ENCODE measurements at regions not wholly inside any gene's neighbourhood (a gene's known extent, or its start where the extent isn't known, plus 50 kb on each side); places are given as distances from the start of the nearest gene placed in this dataset.

- no peak overlapping the region for H3K4me3 Mint-ChIP-seq
- no peaks in the 10 kb centered on the region for H3K4me1 ChIP-seq
- H3K9me3 ChIP-seq (ENCODE audit: low read depth): no peaks in the 10 kb centered on the region
- H3K36me3 ChIP-seq: no peaks in the 10 kb centered on the region
- H3F3A ChIP-seq (ENCODE audit: low read depth): no peaks in the 10 kb centered on the region
- TF ChIP-seq, protein P1, sequence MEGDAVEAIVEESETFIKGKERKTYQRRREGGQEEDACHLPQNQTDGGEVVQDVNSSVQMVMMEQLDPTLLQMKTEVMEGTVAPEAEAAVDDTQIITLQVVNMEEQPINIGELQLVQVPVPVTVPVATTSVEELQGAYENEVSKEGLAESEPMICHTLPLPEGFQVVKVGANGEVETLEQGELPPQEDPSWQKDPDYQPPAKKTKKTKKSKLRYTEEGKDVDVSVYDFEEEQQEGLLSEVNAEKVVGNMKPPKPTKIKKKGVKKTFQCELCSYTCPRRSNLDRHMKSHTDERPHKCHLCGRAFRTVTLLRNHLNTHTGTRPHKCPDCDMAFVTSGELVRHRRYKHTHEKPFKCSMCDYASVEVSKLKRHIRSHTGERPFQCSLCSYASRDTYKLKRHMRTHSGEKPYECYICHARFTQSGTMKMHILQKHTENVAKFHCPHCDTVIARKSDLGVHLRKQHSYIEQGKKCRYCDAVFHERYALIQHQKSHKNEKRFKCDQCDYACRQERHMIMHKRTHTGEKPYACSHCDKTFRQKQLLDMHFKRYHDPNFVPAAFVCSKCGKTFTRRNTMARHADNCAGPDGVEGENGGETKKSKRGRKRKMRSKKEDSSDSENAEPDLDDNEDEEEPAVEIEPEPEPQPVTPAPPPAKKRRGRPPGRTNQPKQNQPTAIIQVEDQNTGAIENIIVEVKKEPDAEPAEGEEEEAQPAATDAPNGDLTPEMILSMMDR (IDR thresholded peaks at IDR 0.05): no peak
- TF ChIP-seq EZH2 (IDR thresholded peaks at IDR 0.05) (no peak), EZH2phosphoT487 (IDR thresholded peaks at IDR 0.05) (no peak)
- DNase-seq (ENCODE audit: low spot score): no peak
- H3K27ac ChIP-seq: no peak overlapping the region
- H4K20me1 ChIP-seq (ENCODE audit: low read depth): no peaks in the 10 kb centered on the region
- H3K4me2 ChIP-seq: no peak overlapping the region
- peaks cover 4% of the 10 kb centered on the region for H3K9me3 Mint-ChIP-seq
- no peaks in the 10 kb centered on the region for H3K27me3 Mint-ChIP-seq (ENCODE audit: insufficient read depth, low read depth)
- no peak overlapping the region for H3K27ac Mint-ChIP-seq
- H3K4me1 Mint-ChIP-seq: no peaks in the 10 kb centered on the region
- H3K9ac ChIP-seq: no peak overlapping the region
- no peak overlapping the region for H3K4me3 ChIP-seq
- H3K79me2 ChIP-seq (ENCODE audit: low read depth): no peaks in the 10 kb centered on the region
- no peaks in the 10 kb centered on the region for H3K36me3 Mint-ChIP-seq
- H3K27me3 ChIP-seq: no peaks in the 10 kb centered on the region
- no peak overlapping the region for H2AFZ ChIP-seq (replicated peaks)
These were observed 208.6 kb upstream of the SAMSN1 start for GRCh38 chr21:14754682-14755081.

DNA sequence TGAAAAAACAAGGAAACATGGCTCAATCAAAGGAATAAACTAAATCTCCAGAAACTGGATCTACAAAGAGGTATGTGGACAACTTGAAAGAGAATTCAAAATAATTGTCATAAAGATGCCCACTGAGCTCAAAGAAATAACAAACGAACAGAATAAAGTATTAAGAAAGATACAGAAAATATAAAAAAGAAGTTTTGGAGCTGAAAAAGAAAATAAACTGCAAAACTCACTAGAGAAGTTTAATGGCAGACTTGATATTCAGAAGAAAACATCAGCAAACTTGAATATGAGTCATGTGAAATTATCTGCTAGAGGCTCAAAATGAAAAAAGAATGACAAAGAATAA is 208.1 kb upstream of the SAMSN1 start:
- H3K9me3 Mint-ChIP-seq: peaks cover 4% of the 10 kb centered on the region
- no peak overlapping the region for H3K4me3 Mint-ChIP-seq
- Histone ChIP-seq H3F3A (ENCODE audit: low read depth) (no peaks in the 10 kb centered on the region), H3K36me3 (no peaks in the 10 kb centered on the region), H3K4me3 (no peak overlapping the region), H3K4me1 (no peaks in the 10 kb centered on the region), H3K9me3 (ENCODE audit: low read depth) (no peaks in the 10 kb centered on the region), H4K20me1 (ENCODE audit: low read depth) (no peaks in the 10 kb centered on the region), H3K27me3 (no peaks in the 10 kb centered on the region), H3K4me2 (no peak overlapping the region), H3K27ac (no peak overlapping the region), H3K9ac (no peak overlapping the region), H2AFZ (replicated peaks) (no peak overlapping the region), H3K79me2 (ENCODE audit: low read depth) (no peaks in the 10 kb centered on the region)
- no peak for DNase-seq (ENCODE audit: low spot score)
- no peak overlapping the region for H3K27ac Mint-ChIP-seq
- H3K27me3 Mint-ChIP-seq (ENCODE audit: insufficient read depth, low read depth): no peaks in the 10 kb centered on the region
- no peaks in the 10 kb centered on the region for H3K4me1 Mint-ChIP-seq
- no peaks in the 10 kb centered on the region for H3K36me3 Mint-ChIP-seq
- TF ChIP-seq EZH2phosphoT487 (IDR thresholded peaks at IDR 0.05) (no peak), EZH2 (IDR thresholded peaks at IDR 0.05) (no peak)
- TF ChIP-seq, protein P1 (IDR thresholded peaks at IDR 0.05): no peak

DNA sequence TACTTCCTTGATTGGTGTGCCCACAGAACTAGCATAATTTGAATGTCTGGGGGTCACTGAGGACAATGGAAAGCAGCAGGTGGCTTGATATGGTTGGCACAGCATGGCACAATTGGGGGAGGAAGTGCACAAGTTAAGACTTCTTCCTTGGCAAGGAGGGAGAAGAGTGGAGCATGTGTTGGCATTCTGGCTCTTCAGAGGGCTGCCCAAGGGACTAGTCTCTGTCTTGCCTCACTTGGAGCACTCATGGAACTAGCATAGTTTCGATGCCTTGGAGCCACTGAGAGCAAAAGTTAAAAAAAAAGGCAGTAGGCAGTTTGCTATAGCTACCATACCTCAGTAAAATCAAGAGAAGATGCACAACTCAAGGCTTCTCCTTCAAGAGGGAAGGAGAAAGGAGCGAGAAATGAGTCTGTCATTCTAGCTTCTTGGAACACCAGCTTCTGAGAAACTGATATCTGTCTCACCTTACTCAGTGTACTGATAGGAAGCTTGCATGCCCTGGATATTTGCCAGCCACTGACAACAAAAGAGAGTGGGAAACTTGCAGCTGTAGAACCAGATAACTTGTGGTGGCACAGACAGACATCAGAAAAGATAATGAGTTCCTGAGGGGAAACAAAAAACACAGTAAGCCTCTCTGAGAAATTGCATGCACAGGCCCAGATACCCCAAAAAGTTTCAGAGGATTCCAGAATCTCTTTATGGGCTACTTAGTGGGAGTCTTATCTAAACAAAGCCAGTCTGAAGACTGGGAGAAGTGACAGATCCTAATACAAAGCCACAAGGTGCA is 207.5 kb upstream of the SAMSN1 start:
- no peaks in the 10 kb centered on the region for H3K79me2 ChIP-seq (ENCODE audit: low read depth)
- no peaks in the 10 kb centered on the region for H3F3A ChIP-seq (ENCODE audit: low read depth)
- no peak overlapping the region for H3K9ac ChIP-seq
- H3K27me3 ChIP-seq: no peaks in the 10 kb centered on the region
- H3K9me3 ChIP-seq (ENCODE audit: low read depth): no peaks in the 10 kb centered on the region
- DNase-seq (ENCODE audit: low spot score): no peak
- H3K36me3 Mint-ChIP-seq: no peaks in the 10 kb centered on the region
- H3K27ac Mint-ChIP-seq: no peak overlapping the region
- peaks cover 2% of the 10 kb centered on the region for H3K9me3 Mint-ChIP-seq
- no peak overlapping the region for H3K4me2 ChIP-seq
- no peak overlapping the region for H3K4me3 ChIP-seq
- no peak overlapping the region for H3K4me3 Mint-ChIP-seq
- H3K4me1 ChIP-seq: no peaks in the 10 kb centered on the region
- no peak overlapping the region for H3K27ac ChIP-seq
- H3K27me3 Mint-ChIP-seq (ENCODE audit: insufficient read depth, low read depth): no peaks in the 10 kb centered on the region
- no peaks in the 10 kb centered on the region for H3K36me3 ChIP-seq
- H4K20me1 ChIP-seq (ENCODE audit: low read depth): no peaks in the 10 kb centered on the region
- H3K4me1 Mint-ChIP-seq: no peaks in the 10 kb centered on the region
- TF ChIP-seq EZH2 (IDR thresholded peaks at IDR 0.05) (no peak), EZH2phosphoT487 (IDR thresholded peaks at IDR 0.05) (no peak)
- TF ChIP-seq, protein P1 (IDR thresholded peaks at IDR 0.05): no peak
- no peak overlapping the region for H2AFZ ChIP-seq (replicated peaks)
